ENCODE measurements at regions not wholly inside any gene's neighbourhood (a gene's known extent, or its start where the extent isn't known, plus 50 kb on each side); places are given as distances from the start of the nearest gene placed in this dataset.

- intact Hi-C loops (cut with micrococcal nuclease; ENCODE audit: unreplicated experiment) (no loop called here), in situ Hi-C loops (cut with MboI) (no loop called here)
- Histone ChIP-seq H3K27me3 (replicated peaks in 1 of 2; ENCODE audit: control insufficient read depth in 2 of 2, insufficient read depth in 2 of 2, low read length in 1 of 2) (no peaks in the 10 kb centered on the region), H3K4me3 (no peak overlapping the region), H4K20me1 (ENCODE audit: control insufficient read depth, insufficient read depth) (no peaks in the 10 kb centered on the region), H3K27ac (ENCODE audit: control insufficient read depth, insufficient read depth) (no peak overlapping the region), H3K9me3 (replicated peaks; ENCODE audit: control insufficient read depth, insufficient read depth, low read length) (no peaks in the 10 kb centered on the region; the same call in 2 of the 3 replicates), H3K9ac (ENCODE audit: control insufficient read depth, insufficient read depth, low read length) (no peak overlapping the region), H2AFZ (ENCODE audit: control insufficient read depth, low read depth, low read length) (no peak overlapping the region), H3K36me3 (ENCODE audit: control insufficient read depth in 2 of 2, insufficient read depth in 2 of 2, low read length in 1 of 2) (no peaks in the 10 kb centered on the region), H3K4me2 (ENCODE audit: control insufficient read depth, insufficient read depth) (no peak overlapping the region), H3K4me1 (ENCODE audit: control insufficient read depth, insufficient read depth, low read length) (no peaks in the 10 kb centered on the region), H3K79me2 (ENCODE audit: control insufficient read depth, insufficient read depth, low read length) (no peaks in the 10 kb centered on the region)
- BruUV-seq (replicated peaks), result no TSS peak
- ChIA-PET SMC1A (ENCODE audit: uncharacterized antibody, unreplicated experiment) (no interaction called here), RAD21 (ENCODE audit: unreplicated experiment) (no interaction called here), POLR2A (no interaction called here), CTCF (no interaction called here)
- no peak for TF ChIP-seq SMARCA5 (IDR thresholded peaks at IDR 0.05)
- TF ChIP-seq NR2F1 (conservative IDR thresholded peaks at IDR 0.05), result no peak
- TF ChIP-seq, protein P1, sequence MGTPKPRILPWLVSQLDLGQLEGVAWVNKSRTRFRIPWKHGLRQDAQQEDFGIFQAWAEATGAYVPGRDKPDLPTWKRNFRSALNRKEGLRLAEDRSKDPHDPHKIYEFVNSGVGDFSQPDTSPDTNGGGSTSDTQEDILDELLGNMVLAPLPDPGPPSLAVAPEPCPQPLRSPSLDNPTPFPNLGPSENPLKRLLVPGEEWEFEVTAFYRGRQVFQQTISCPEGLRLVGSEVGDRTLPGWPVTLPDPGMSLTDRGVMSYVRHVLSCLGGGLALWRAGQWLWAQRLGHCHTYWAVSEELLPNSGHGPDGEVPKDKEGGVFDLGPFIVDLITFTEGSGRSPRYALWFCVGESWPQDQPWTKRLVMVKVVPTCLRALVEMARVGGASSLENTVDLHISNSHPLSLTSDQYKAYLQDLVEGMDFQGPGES (IDR thresholded peaks at IDR 0.05), result no peak
- TF ChIP-seq POLR2AphosphoS5 (IDR thresholded peaks at IDR 0.05; ENCODE audit: low read length), result no peak
- TF ChIP-seq POLR2A (IDR thresholded peaks at IDR 0.05; ENCODE audit: low read depth, low read length), result no peak
- no peak for TF ChIP-seq CREM (IDR thresholded peaks at IDR 0.05; ENCODE audit: low read depth)
- TF ChIP-seq MYB (IDR thresholded peaks at IDR 0.05; ENCODE audit: borderline replicate concordance, low read depth, low read length), result no peak
- TF ChIP-seq FOXK2 (IDR thresholded peaks at IDR 0.05), result no peak
- no peak for TF ChIP-seq ATF2 (IDR thresholded peaks at IDR 0.05; ENCODE audit: low read length)
- no peak for TF ChIP-seq NFXL1 (IDR thresholded peaks at IDR 0.05; ENCODE audit: borderline replicate concordance)
- TF ChIP-seq ZZZ3 (IDR thresholded peaks at IDR 0.05; ENCODE audit: control insufficient read depth, insufficient read length, low read depth), result no peak
- no peak for TF ChIP-seq ZNF207 (IDR thresholded peaks at IDR 0.05; ENCODE audit: borderline replicate concordance)
- TF ChIP-seq BRCA1 (IDR thresholded peaks at IDR 0.05; ENCODE audit: low read depth, low read length), result no peak
- TF ChIP-seq E4F1 (IDR thresholded peaks at IDR 0.05; ENCODE audit: borderline replicate concordance, partially characterized antibody), result no peak
- no peak for TF ChIP-seq PML (IDR thresholded peaks at IDR 0.05; ENCODE audit: low read length)
- TF ChIP-seq, protein P2, sequence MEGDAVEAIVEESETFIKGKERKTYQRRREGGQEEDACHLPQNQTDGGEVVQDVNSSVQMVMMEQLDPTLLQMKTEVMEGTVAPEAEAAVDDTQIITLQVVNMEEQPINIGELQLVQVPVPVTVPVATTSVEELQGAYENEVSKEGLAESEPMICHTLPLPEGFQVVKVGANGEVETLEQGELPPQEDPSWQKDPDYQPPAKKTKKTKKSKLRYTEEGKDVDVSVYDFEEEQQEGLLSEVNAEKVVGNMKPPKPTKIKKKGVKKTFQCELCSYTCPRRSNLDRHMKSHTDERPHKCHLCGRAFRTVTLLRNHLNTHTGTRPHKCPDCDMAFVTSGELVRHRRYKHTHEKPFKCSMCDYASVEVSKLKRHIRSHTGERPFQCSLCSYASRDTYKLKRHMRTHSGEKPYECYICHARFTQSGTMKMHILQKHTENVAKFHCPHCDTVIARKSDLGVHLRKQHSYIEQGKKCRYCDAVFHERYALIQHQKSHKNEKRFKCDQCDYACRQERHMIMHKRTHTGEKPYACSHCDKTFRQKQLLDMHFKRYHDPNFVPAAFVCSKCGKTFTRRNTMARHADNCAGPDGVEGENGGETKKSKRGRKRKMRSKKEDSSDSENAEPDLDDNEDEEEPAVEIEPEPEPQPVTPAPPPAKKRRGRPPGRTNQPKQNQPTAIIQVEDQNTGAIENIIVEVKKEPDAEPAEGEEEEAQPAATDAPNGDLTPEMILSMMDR (IDR thresholded peaks at IDR 0.05 in 2 of 3, conservative IDR thresholded peaks at IDR 0.05 in 1 of 3; ENCODE audit: control insufficient read depth in 2 of 3, extremely low read depth in 1 of 3, insufficient read depth in 1 of 3, low read depth in 3 of 3, low read length in 3 of 3), result no peak
- TF ChIP-seq E2F4 (IDR thresholded peaks at IDR 0.05; ENCODE audit: low read depth, low read length), result no peak
- no peak for TF ChIP-seq MEF2B (IDR thresholded peaks at IDR 0.05; ENCODE audit: partially characterized antibody, poor library complexity, severe bottlenecking)
- no peak for TF ChIP-seq MAX (IDR thresholded peaks at IDR 0.05; ENCODE audit: low read depth, low read length)
- DNase-seq (ENCODE audit: low read depth, low spot score) (no peak), FAIRE-seq (no peak), ATAC-seq (no peak)
- WGBS (ENCODE audit: insufficient coverage, insufficient replicate concordance, low lambda C conversion rate, missing lambda C conversion rate), result 92% methylated on average over 37 of the region's 39 CpGs
Observed at GRCh38 chr13:18628428-18628827, 553.2 kb downstream of the TUBA3C start.

Data from GM12878 (cell line).